CD4-positive, alpha-beta memory T cell (primary cell): ENCODE measurements at regions not wholly inside any gene's neighbourhood (a gene's known extent, or its start where the extent isn't known, plus 50 kb on each side); places are given as distances from the start of the nearest gene placed in this dataset.

Experiments
- CTCF ChIA-PET: fragments of 350-600 bp; sonication (Branson Sonifier 250); formaldehyde crosslinking; loops from one replicate; lab custom pipeline; 2021; ENCODE audit warnings: inconsistent platforms; ENCODE audit not compliant: partially characterized antibody; lab: Charles Lee
- POLR2A ChIA-PET: fragments of 350-600 bp; sonication (Branson Sonifier 250); formaldehyde crosslinking; loops from one replicate; lab custom pipeline; 2021; ENCODE audit not compliant: partially characterized antibody; lab: Charles Lee
- DNase-seq, 5 donors: peaks; one replicate each; pipeline versions ENCODE4 v3.0.0 to v3.0.0-alpha.2; 2020 to 2022; ENCODE audit warnings: mixed read lengths in 1 of 5
- H3K27ac ChIP-seq: one replicate; pipeline ENCODE4 v1.7.0; 2013; ENCODE audit warnings: low read depth, low read length
- H3K27me3 ChIP-seq: 2 replicates; pipeline ENCODE4 v1.7.0; 2013; ENCODE audit warnings: mild to moderate bottlenecking, low read length, moderate library complexity; ENCODE audit not compliant: insufficient read depth
- H3K36me3 ChIP-seq: 2 replicates; pipeline ENCODE4 v1.7.0; 2013; ENCODE audit warnings: mild to moderate bottlenecking, low read length, moderate library complexity; ENCODE audit not compliant: insufficient read depth
- H3K4me1 ChIP-seq: 2 replicates; pipeline ENCODE4 v1.7.0; 2013; ENCODE audit warnings: mild to moderate bottlenecking, low read length, moderate library complexity; ENCODE audit not compliant: insufficient read depth
- H3K4me3 ChIP-seq, 2 donors: one replicate each; pipeline ENCODE4 v1.7.0; 2013; ENCODE audit warnings: low read length in 2 of 2, mild to moderate bottlenecking in 1 of 2
- H3K9me3 ChIP-seq, 2 donors: one replicate each; pipeline ENCODE4 v1.7.0; 2013; ENCODE audit warnings: low read length in 2 of 2, control low read depth in 1 of 2; ENCODE audit not compliant: control insufficient read depth in 1 of 2
- H3K27ac Mint-ChIP-seq, 7 donors: one replicate each; pipeline ENCODE4 v1.8.0; 2020 to 2021; ENCODE audit warnings: mixed read lengths in 7 of 7, mild to moderate bottlenecking in 6 of 7, inconsistent platforms in 3 of 7, moderate library complexity in 3 of 7
- H3K27me3 Mint-ChIP-seq, 2 donors: one replicate each; pipeline ENCODE4 v1.8.0; 2020 to 2021; ENCODE audit warnings: mixed read lengths in 2 of 2
- H3K36me3 Mint-ChIP-seq, 2 donors: one replicate each; pipeline ENCODE4 v1.8.0; 2020 to 2021; ENCODE audit warnings: mixed read lengths in 2 of 2, inconsistent platforms in 1 of 2, mild to moderate bottlenecking in 1 of 2
- H3K4me1 Mint-ChIP-seq, 4 donors: one replicate each; pipeline ENCODE4 v1.8.0; 2020 to 2021; ENCODE audit warnings: mixed read lengths in 4 of 4, mild to moderate bottlenecking in 1 of 4
- H3K4me3 Mint-ChIP-seq, 8 donors: one replicate each; pipeline ENCODE4 v1.8.0; 2020 to 2021; ENCODE audit warnings: mixed read lengths in 8 of 8, mild to moderate bottlenecking in 7 of 8, moderate library complexity in 6 of 8, inconsistent platforms in 3 of 8
- H3K9me3 Mint-ChIP-seq, 8 donors: one replicate each; pipeline ENCODE4 v1.8.0; 2020 to 2021; ENCODE audit warnings: mixed read lengths in 8 of 8, mild to moderate bottlenecking in 5 of 8, inconsistent platforms in 3 of 8, moderate library complexity in 1 of 8
- intact Hi-C: fragments of 100-400 bp; cut with micrococcal nuclease; formaldehyde crosslinking; loops from one replicate; pipeline ENCODE4 v1.15.1; 2023

DNA sequence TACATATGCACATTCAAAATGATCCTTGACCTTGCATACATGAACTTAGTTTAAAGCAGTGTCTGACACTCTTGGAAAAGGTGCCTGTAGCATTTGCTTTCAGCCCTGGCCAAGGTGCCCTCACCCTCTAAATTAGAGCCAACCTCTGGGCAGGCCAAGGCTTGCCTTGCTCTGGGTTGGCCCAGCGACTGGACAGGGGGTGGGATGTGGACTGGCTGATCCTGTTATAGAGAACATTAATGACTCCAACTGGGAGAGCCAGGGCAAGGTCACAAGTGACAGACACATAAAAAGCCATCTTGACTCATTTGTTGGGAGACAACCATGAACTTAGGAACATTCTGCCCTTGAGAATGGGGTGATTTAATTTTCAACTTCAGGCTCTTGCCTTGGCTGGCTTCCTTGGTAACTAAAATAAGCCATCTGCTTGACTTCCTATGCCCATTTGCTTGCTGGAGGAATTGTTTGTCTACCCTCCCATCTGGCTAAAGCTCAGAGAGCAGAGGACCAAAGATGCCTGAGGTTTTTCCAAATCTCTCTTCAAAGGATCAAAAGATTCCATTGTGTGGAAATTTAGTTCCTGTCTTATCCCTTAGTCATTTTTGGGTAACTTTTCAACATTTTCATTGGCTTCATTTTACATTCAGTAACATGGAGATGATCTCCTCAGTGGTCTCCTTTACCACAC lies 403.7 kb downstream of the SOX2 start:
- no peak for DNase-seq
- POLR2A ChIA-PET: no interaction called here
- Histone ChIP-seq H3K27ac (no peak overlapping the region), H3K4me3 (no peak overlapping the region), H3K36me3 (no peaks in the 10 kb centered on the region), H3K27me3 (no peaks in the 10 kb centered on the region), H3K4me1 (no peaks in the 10 kb centered on the region), H3K9me3 (no peaks in the 10 kb centered on the region)
- H3K4me1 Mint-ChIP-seq: no peaks in the 10 kb centered on the region
- CTCF ChIA-PET: interaction anchor here (1.3 kb wide), 1 partner anchor 10 kb away, joined by 3 read pairs; no protein-coding TSS in a partner anchor
- H3K27ac Mint-ChIP-seq: no peak overlapping the region
- no peak overlapping the region for H3K4me3 Mint-ChIP-seq
- H3K27me3 Mint-ChIP-seq: no peaks in the 10 kb centered on the region
- H3K9me3 Mint-ChIP-seq: peaks cover 0 to 3% (median under 1%) of the 10 kb centered on the region in 8 donors
- no peaks in the 10 kb centered on the region for H3K36me3 Mint-ChIP-seq
- intact Hi-C loops: no loop called here

DNA sequence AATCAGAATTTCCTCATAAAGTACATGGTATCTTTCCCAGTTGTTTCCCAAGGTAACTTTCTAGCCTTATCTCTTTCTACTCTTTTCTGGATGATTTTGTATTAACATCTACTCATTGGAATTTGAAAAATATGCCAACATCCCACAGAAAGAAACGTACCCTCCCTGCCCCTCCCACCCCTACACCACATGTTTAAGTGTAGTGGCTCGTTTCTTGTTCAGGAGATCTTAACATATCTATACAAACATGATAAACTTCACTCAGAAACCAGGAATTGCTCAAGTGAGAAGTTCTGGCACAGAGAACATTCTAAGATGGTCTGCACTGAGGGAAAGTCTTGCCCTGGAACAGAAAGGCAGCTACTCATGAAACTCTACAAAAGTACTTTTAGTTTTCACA lies 404.7 kb downstream of the SOX2 start:
- Histone ChIP-seq H3K4me1 (no peaks in the 10 kb centered on the region), H3K4me3 (no peak overlapping the region), H3K27me3 (no peaks in the 10 kb centered on the region), H3K9me3 (no peaks in the 10 kb centered on the region), H3K36me3 (no peaks in the 10 kb centered on the region), H3K27ac (no peak overlapping the region)
- Mint-ChIP-seq H3K36me3 (no peaks in the 10 kb centered on the region), H3K4me1 (no peaks in the 10 kb centered on the region), H3K9me3 (peaks cover 0 to 3% (median 0%) of the 10 kb centered on the region in 8 donors), H3K4me3 (no peak overlapping the region), H3K27ac (no peak overlapping the region), H3K27me3 (no peaks in the 10 kb centered on the region)
- intact Hi-C loops: no loop called here
- DNase-seq: no peak
- POLR2A ChIA-PET: no interaction called here
- CTCF ChIA-PET: interaction anchor here (1.3 kb wide), 1 partner anchor 9 kb away, joined by 3 read pairs; no protein-coding TSS in a partner anchor

DNA sequence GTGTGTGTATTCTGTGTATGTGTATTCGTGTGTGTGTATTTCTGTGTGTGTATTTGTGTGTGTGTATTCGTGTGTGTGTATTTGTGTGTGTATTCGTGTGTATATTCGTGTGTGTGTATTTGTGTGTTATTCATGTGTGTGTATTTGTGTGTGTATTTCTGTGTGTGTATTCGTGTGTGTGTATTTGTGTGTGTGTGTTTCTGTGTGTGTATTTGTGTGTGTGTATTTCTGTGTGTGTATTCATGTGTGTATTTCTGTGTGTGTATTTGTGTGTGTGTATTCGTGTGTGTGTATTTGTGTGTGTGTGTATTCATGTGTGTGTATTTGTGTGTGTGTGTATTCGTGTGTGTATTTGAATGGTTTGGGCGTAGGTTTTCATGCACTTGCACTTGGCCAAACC lies 405.4 kb downstream of the SOX2 start:
- Mint-ChIP-seq H3K4me1 (no peaks in the 10 kb centered on the region), H3K27ac (no peak overlapping the region), H3K9me3 (no peaks in the 10 kb centered on the region), H3K4me3 (no peak overlapping the region), H3K27me3 (no peaks in the 10 kb centered on the region), H3K36me3 (no peaks in the 10 kb centered on the region)
- H3K27me3 ChIP-seq: no peaks in the 10 kb centered on the region
- no peaks in the 10 kb centered on the region for H3K9me3 ChIP-seq
- no peak for DNase-seq
- no peak overlapping the region for H3K27ac ChIP-seq
- H3K4me1 ChIP-seq: no peaks in the 10 kb centered on the region
- ChIA-PET POLR2A (no interaction called here), CTCF (no interaction called here)
- H3K4me3 ChIP-seq: no peak overlapping the region
- H3K36me3 ChIP-seq: no peaks in the 10 kb centered on the region
- intact Hi-C loops: no loop called here

DNA sequence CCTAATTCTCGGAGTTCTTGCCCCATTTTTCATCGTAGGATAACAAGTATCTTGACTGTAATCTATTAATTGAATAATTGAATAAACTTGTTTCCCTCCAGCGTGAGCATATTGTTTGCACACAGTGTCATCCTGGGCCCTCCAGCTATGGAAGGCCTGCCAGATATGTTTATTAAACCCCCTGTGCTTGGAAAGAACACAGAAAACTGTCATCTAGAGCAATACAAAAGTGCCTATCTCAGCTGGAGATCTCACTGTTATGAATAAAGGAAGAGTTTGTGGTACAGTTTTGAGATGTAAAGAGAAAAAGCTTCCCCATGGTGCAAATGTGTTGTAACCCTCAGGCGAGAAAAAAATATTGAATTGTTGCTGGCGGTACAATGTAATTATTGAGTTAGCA lies 405.9 kb downstream of the SOX2 start:
- no peak for DNase-seq
- Mint-ChIP-seq H3K4me3 (no peak overlapping the region), H3K4me1 (no peaks in the 10 kb centered on the region), H3K36me3 (no peaks in the 10 kb centered on the region), H3K9me3 (no peaks in the 10 kb centered on the region), H3K27me3 (no peaks in the 10 kb centered on the region), H3K27ac (no peak overlapping the region)
- H3K9me3 ChIP-seq: no peaks in the 10 kb centered on the region
- ChIA-PET POLR2A (no interaction called here), CTCF (no interaction called here)
- intact Hi-C loops: no loop called here
- no peaks in the 10 kb centered on the region for H3K27me3 ChIP-seq
- H3K27ac ChIP-seq: no peak overlapping the region
- H3K4me1 ChIP-seq: no peaks in the 10 kb centered on the region
- no peaks in the 10 kb centered on the region for H3K36me3 ChIP-seq
- H3K4me3 ChIP-seq: no peak overlapping the region

DNA sequence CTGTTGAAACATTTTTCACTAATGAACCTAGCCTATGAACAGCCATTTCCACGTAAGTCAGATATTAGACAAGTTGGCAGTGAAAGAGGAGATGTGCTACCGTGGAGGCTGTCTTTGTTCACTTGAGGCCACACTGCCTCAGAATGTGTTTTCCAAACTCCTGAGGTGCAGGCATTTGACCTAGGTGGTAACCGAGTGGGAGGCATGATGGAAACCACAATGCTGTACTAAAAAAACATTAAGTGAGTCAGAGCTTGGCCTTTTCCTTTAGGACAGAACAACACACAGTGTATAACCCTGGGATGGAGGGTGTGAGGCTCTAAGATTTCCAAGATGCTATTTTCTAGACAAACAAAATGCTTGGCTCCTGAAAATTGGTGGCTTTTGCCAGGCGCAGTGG lies 406.3 kb downstream of the SOX2 start:
- intact Hi-C loops: no loop called here
- Histone ChIP-seq H3K27ac (no peak overlapping the region), H3K9me3 (no peaks in the 10 kb centered on the region), H3K36me3 (no peaks in the 10 kb centered on the region), H3K4me1 (no peaks in the 10 kb centered on the region), H3K4me3 (no peak overlapping the region), H3K27me3 (no peaks in the 10 kb centered on the region)
- H3K4me3 Mint-ChIP-seq: no peak overlapping the region
- no peaks in the 10 kb centered on the region for H3K36me3 Mint-ChIP-seq
- DNase-seq: no peak
- ChIA-PET CTCF (no interaction called here), POLR2A (no interaction called here)
- H3K9me3 Mint-ChIP-seq: no peaks in the 10 kb centered on the region
- no peaks in the 10 kb centered on the region for H3K27me3 Mint-ChIP-seq
- H3K4me1 Mint-ChIP-seq: no peaks in the 10 kb centered on the region
- no peak overlapping the region for H3K27ac Mint-ChIP-seq

DNA sequence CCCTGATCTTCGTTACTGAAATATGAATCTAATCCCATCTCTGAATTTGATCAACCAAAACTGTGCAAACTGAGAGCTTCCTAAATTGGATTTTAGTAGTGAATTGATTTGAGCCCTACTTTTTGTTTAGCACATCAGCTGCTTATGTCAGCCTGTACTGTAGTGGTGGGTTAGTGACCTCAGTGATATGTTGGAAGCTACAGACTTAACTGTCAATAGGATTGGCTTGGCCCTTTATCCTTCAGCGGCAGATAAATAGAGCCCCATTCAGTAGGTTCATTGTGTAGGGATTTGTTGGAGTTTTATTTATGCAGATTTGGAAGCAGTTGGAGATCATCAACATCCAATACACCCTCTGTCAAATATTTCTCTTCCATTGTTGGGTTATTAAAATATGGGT lies 409.7 kb downstream of the SOX2 start:
- no peaks in the 10 kb centered on the region for H3K27me3 ChIP-seq
- POLR2A ChIA-PET: no interaction called here
- intact Hi-C loops: no loop called here

DNA sequence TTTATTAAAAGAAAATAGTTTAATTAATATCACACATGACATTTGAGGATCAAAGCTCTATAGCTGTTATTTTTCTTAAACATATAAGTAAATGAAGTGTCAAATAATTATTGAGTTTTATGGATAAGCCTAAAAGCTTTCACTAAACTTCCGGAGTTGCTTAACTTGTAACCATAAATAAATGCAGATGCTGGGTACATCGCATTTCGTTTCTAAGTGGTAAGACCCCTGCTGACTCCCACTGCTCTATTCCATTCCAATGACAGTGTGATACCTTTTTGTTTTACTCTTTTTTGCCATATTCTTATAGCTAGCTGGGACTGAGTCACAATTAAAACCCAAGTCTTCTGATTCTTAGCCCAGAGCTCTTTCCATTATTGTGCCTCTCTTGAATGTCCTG lies 411.1 kb downstream of the SOX2 start:
- H3K27ac ChIP-seq: no peak overlapping the region
- H3K4me1 ChIP-seq: no peaks in the 10 kb centered on the region
- Mint-ChIP-seq H3K4me3 (no peak overlapping the region), H3K4me1 (no peaks in the 10 kb centered on the region), H3K9me3 (peaks cover 0 to 5% (median 0%) of the 10 kb centered on the region in 8 donors), H3K36me3 (no peaks in the 10 kb centered on the region), H3K27me3 (no peaks in the 10 kb centered on the region), H3K27ac (no peak overlapping the region)
- ChIA-PET CTCF (no interaction called here), POLR2A (no interaction called here)
- intact Hi-C loops: no loop called here
- H3K9me3 ChIP-seq: no peaks in the 10 kb centered on the region
- no peak overlapping the region for H3K4me3 ChIP-seq
- no peaks in the 10 kb centered on the region for H3K27me3 ChIP-seq
- H3K36me3 ChIP-seq: no peaks in the 10 kb centered on the region
- DNase-seq: no peak

More for the DNA sequence above, 409.7 kb downstream of the SOX2 start:
- Histone ChIP-seq H3K27ac (no peak overlapping the region), H3K4me3 (no peak overlapping the region), H3K9me3 (no peaks in the 10 kb centered on the region), H3K4me1 (no peaks in the 10 kb centered on the region), H3K36me3 (no peaks in the 10 kb centered on the region)
- Mint-ChIP-seq H3K36me3 (no peaks in the 10 kb centered on the region), H3K9me3 (peaks cover 0 to 5% (median 0%) of the 10 kb centered on the region in 8 donors), H3K27ac (no peak overlapping the region), H3K4me1 (no peaks in the 10 kb centered on the region), H3K27me3 (no peaks in the 10 kb centered on the region), H3K4me3 (no peak overlapping the region)
- no peak for DNase-seq
- CTCF ChIA-PET: no interaction called here
